Esophagus squamous epithelium (tissue), 5 donors: ENCODE measurements at regions not wholly inside any gene's neighbourhood (a gene's known extent, or its start where the extent isn't known, plus 50 kb on each side); places are given as distances from the start of the nearest gene placed in this dataset.

Source experiments
- DNase-seq: peaks from one replicate; lab custom pipeline; 2025; lab: John Stamatoyannopoulos, UW
- H3K27ac ChIP-seq, 4 donors: fragments of 200-600 bp; sonication (generic); one replicate each; pipeline ENCODE4 v1.5.1; 2016 to 2019; ENCODE audit warnings: mild to moderate bottlenecking in 1 of 4
- H3K27me3 ChIP-seq, 4 donors: fragments of 200-600 bp; sonication (generic); 1 replicate in 3 of 4; 2 replicates in 1 of 4; pipeline versions ENCODE4 v1.5.1 to v1.6.0; 2017 to 2021; ENCODE audit warnings: antibody characterized with exemption in 1 of 4
- H3K36me3 ChIP-seq, 3 donors: fragments of 200-600 bp; sonication (generic); one replicate each; pipeline ENCODE4 v1.5.1; 2016 to 2019
- H3K4me1 ChIP-seq, 3 donors: fragments of 200-600 bp; sonication (generic); one replicate each; pipeline ENCODE4 v1.5.1; 2017 to 2019
- H3K4me3 ChIP-seq, 4 donors: fragments of 200-600 bp; sonication (generic); 1 replicate in 3 of 4; 2 replicates in 1 of 4; pipeline ENCODE4 v1.5.1; 2016 to 2019; ENCODE audit warnings: mild to moderate bottlenecking in 2 of 4, moderate library complexity in 1 of 4
- H3K9me3 ChIP-seq, 3 donors: fragments of 200-600 bp; sonication (generic); one replicate each; pipeline ENCODE4 v1.5.1; 2016 to 2019
- POLR2A ChIP-seq, 4 donors: fragments of 450-650 bp; IDR thresholded peaks; one replicate each; pipeline ENCODE4 v1.6.1; 2017; ENCODE audit warnings: antibody characterized with exemption in 4 of 4, mild to moderate bottlenecking in 4 of 4, moderate library complexity in 3 of 4
- WGBS, 2 donors: methylation state at CpG; one replicate each; pipeline ENCODE4 v1.1.5; 2018; 5-methylcytosine and 5-hydroxymethylcytosine counted together
- intact Hi-C: fragments of 100-400 bp; cut with DNase I; formaldehyde crosslinking; loops from one replicate; pipeline ENCODE4 v1.15.0; 2022
- TF ChIP-seq, protein P1 (sequence below), 6 experiments: fragments of 450-650 bp in 4 of 6; fragments of 200-600 bp in 2 of 6; sonication (generic) in 2 of 6; IDR thresholded peaks; one replicate each; pipeline ENCODE4 v1.5.1; 2016 to 2019; ENCODE audit warnings: antibody characterized with exemption in 6 of 6, mild to moderate bottlenecking in 4 of 6, moderate library complexity in 4 of 6
- donor health status: DM: yes; HTN: yes; CAD: no.

DNA sequence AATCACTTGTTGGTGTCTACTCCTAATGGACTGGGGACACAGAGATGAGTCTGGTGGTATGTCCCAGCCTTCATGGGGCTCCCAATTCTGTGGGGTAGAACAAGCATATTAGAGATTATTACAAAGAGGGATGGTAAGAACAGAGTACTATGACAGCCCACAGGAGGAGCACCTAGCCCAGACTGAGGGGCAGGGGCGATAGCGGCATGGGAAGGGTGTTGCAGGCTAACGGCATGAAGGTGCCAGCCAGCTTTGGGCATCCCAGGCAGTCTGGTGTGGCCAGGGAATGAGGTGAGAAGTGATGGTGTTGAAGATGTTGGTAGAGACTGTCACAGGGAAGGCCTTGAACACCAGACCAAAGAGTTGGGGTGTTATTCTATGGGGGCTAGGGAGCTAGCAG lies 280.0 kb downstream of the RPS24 start:
- DNase-seq = no peak
- TF ChIP-seq POLR2A (IDR thresholded peaks at IDR 0.05) = no peak
- TF ChIP-seq, protein P1, sequence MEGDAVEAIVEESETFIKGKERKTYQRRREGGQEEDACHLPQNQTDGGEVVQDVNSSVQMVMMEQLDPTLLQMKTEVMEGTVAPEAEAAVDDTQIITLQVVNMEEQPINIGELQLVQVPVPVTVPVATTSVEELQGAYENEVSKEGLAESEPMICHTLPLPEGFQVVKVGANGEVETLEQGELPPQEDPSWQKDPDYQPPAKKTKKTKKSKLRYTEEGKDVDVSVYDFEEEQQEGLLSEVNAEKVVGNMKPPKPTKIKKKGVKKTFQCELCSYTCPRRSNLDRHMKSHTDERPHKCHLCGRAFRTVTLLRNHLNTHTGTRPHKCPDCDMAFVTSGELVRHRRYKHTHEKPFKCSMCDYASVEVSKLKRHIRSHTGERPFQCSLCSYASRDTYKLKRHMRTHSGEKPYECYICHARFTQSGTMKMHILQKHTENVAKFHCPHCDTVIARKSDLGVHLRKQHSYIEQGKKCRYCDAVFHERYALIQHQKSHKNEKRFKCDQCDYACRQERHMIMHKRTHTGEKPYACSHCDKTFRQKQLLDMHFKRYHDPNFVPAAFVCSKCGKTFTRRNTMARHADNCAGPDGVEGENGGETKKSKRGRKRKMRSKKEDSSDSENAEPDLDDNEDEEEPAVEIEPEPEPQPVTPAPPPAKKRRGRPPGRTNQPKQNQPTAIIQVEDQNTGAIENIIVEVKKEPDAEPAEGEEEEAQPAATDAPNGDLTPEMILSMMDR (IDR thresholded peaks at IDR 0.05) = no peak
- peaks cover 0 to 12% (median 3%) of the 10 kb centered on the region in 3 donors for H3K4me1 ChIP-seq
- 89 to 92% methylated on average over 3 of the region's 3 CpGs for WGBS, 2 donors
- H3K9me3 ChIP-seq = no peaks in the 10 kb centered on the region
- intact Hi-C loops = no loop called here
- no peaks in the 10 kb centered on the region for H3K27me3 ChIP-seq
- no peak overlapping the region for H3K4me3 ChIP-seq
- peak overlapping the region in 1 of 4 donors; percentile 47 for H3K27ac ChIP-seq
- H3K36me3 ChIP-seq = no peaks in the 10 kb centered on the region

- no peaks in the 10 kb centered on the region for H3K36me3 ChIP-seq
- TF ChIP-seq POLR2A (IDR thresholded peaks at IDR 0.05) = no peak
- TF ChIP-seq, protein P1 (IDR thresholded peaks at IDR 0.05) = no peak
- H3K9me3 ChIP-seq = no peaks in the 10 kb centered on the region
- 100% methylated on average over 2 of the region's 2 CpGs for WGBS, 2 donors
- no peaks in the 10 kb centered on the region for H3K27me3 ChIP-seq
- DNase-seq = no peak
- no peak overlapping the region for H3K27ac ChIP-seq
- H3K4me1 ChIP-seq = peaks cover 0 to 12% (median 3%) of the 10 kb centered on the region in 3 donors
- no peak overlapping the region for H3K4me3 ChIP-seq
- intact Hi-C loops = no loop called here
These were observed 281.0 kb downstream of the RPS24 start for GRCh38 chr10:78314651-78315050.

GRCh38 chr10:78316451-78316931 lies 282.8 kb downstream of the RPS24 start:
- Histone ChIP-seq H3K4me1 (peaks cover 0 to 12% (median 3%) of the 10 kb centered on the region in 3 donors), H3K27me3 (no peaks in the 10 kb centered on the region), H3K36me3 (no peaks in the 10 kb centered on the region), H3K9me3 (no peaks in the 10 kb centered on the region), H3K4me3 (no peak overlapping the region), H3K27ac (peak overlapping the region in 3 of 4 donors; percentile 20 to 67 (median 58))
- no CpG with 5 or more reads among the region's 1 CpG for WGBS, 2 donors
- intact Hi-C loops = no loop called here
- TF ChIP-seq, protein P1 (IDR thresholded peaks at IDR 0.05) = no peak
- no peak for TF ChIP-seq POLR2A (IDR thresholded peaks at IDR 0.05)
- DNase-seq = no peak

DNA sequence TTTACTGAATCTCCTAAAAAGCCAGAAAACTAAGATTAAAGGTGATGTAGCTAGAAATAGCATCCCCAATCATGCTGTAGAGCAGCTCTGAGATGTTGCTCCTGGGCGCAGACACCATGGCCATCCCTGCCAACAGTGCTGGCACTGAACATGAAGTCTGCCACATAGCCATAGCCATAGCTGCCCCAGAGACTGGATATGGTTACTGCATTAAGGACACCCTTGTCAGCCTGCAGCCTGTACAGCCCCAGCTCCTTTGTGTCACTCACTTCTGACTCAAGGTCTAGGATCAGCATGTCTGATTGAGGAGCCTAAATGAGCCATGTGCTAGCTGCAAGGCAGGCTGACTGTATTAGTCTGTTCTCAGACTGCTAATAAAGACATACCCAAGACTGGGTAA lies 284.6 kb downstream of the RPS24 start:
- intact Hi-C loops = no loop called here
- DNase-seq = no peak
- Histone ChIP-seq H3K4me3 (no peak overlapping the region), H3K36me3 (no peaks in the 10 kb centered on the region), H3K27ac (no peak overlapping the region), H3K9me3 (no peaks in the 10 kb centered on the region), H3K27me3 (no peaks in the 10 kb centered on the region), H3K4me1 (peaks cover 0 to 12% (median 3%) of the 10 kb centered on the region in 3 donors)
- no peak for TF ChIP-seq POLR2A (IDR thresholded peaks at IDR 0.05)
- TF ChIP-seq, protein P1 (IDR thresholded peaks at IDR 0.05) = no peak
- WGBS, 2 donors = 86 to 91% methylated on average over 1 of the region's 1 CpG

GRCh38 chr10:78319371-78319770 lies 285.7 kb downstream of the RPS24 start:
- Histone ChIP-seq H3K27me3 (no peaks in the 10 kb centered on the region), H3K36me3 (no peaks in the 10 kb centered on the region), H3K4me1 (peaks cover 0 to 12% (median 3%) of the 10 kb centered on the region in 3 donors), H3K9me3 (no peaks in the 10 kb centered on the region), H3K4me3 (no peak overlapping the region), H3K27ac (no peak overlapping the region)
- TF ChIP-seq POLR2A (IDR thresholded peaks at IDR 0.05) = no peak
- TF ChIP-seq, protein P1 (IDR thresholded peaks at IDR 0.05) = no peak
- no peak for DNase-seq
- intact Hi-C loops = no loop called here
- WGBS, 2 donors = 78 to 79% methylated on average over 4 to 7 of the region's 7 CpGs
